ENCODE measurements at regions not wholly inside any gene's neighbourhood (a gene's known extent, or its start where the extent isn't known, plus 50 kb on each side); places are given as distances from the start of the nearest gene placed in this dataset.

- H3K27ac Mint-ChIP-seq, result no peak overlapping the region
- no peaks in the 10 kb centered on the region for H3K4me1 Mint-ChIP-seq
- Histone ChIP-seq H3K4me3 (ENCODE audit: control insufficient read depth in 1 of 2, extremely low read depth in 1 of 2, low read length in 1 of 2) (no peak overlapping the region), H3K9me3 (no peaks in the 10 kb centered on the region), H3K36me3 (ENCODE audit: control insufficient read depth in 2 of 2, extremely low read depth in 1 of 2, insufficient read depth in 1 of 2, low read length in 1 of 2) (no peaks in the 10 kb centered on the region), H3K4me1 (ENCODE audit: control insufficient read depth in 1 of 2, extremely low read depth in 1 of 2, insufficient read depth in 2 of 2, low read length in 2 of 2) (no peaks in the 10 kb centered on the region), H3K27ac (ENCODE audit: low read length) (no peak overlapping the region), H3K27me3 (replicated peaks in 1 of 2; ENCODE audit: control insufficient read depth in 2 of 2, extremely low read depth in 1 of 2, insufficient read depth in 2 of 2, low read length in 1 of 2) (no peaks in the 10 kb centered on the region)
- ChIA-PET POLR2A (no interaction called here), CTCF (no interaction called here)
- H3K9me3 Mint-ChIP-seq, result peaks cover 4 to 12% (median 8%) of the 10 kb centered on the region in 3 donors
- ATAC-seq (replicated peaks in 1 of 4) (no peak), DNase-seq (no peak)
- H3K36me3 Mint-ChIP-seq, result no peaks in the 10 kb centered on the region
- no peaks in the 10 kb centered on the region for H3K27me3 Mint-ChIP-seq
- no CpG with 5 or more reads among the region's 1 CpG for WGBS (ENCODE audit: insufficient coverage)
- no peak overlapping the region for H3K4me3 Mint-ChIP-seq
These were observed 675.4 kb downstream of the OTOL1 start for GRCh38 chr3:162171970-162172369.

- H3K4me1 ChIP-seq (ENCODE audit: control insufficient read depth in 1 of 2, extremely low read depth in 1 of 2, insufficient read depth in 2 of 2, low read length in 2 of 2), result no peaks in the 10 kb centered on the region
- H3K4me3 Mint-ChIP-seq, result no peak overlapping the region
- no peaks in the 10 kb centered on the region for H3K27me3 ChIP-seq (replicated peaks in 1 of 2; ENCODE audit: control insufficient read depth in 2 of 2, extremely low read depth in 1 of 2, insufficient read depth in 2 of 2, low read length in 1 of 2)
- 33% methylated on average over 1 of the region's 4 CpGs for WGBS (ENCODE audit: insufficient coverage)
- DNase-seq (no peak), ATAC-seq (replicated peaks in 1 of 4) (no peak)
- ChIA-PET CTCF (no interaction called here), POLR2A (no interaction called here)
- no peak overlapping the region for H3K4me3 ChIP-seq (ENCODE audit: control insufficient read depth in 1 of 2, extremely low read depth in 1 of 2, low read length in 1 of 2)
- no peaks in the 10 kb centered on the region for H3K4me1 Mint-ChIP-seq
- H3K27ac ChIP-seq (ENCODE audit: low read length), result no peak overlapping the region
- peaks cover 5 to 12% (median 12%) of the 10 kb centered on the region in 3 donors for H3K9me3 Mint-ChIP-seq
- no peaks in the 10 kb centered on the region for H3K36me3 ChIP-seq (ENCODE audit: control insufficient read depth in 2 of 2, extremely low read depth in 1 of 2, insufficient read depth in 1 of 2, low read length in 1 of 2)
- H3K27me3 Mint-ChIP-seq, result no peaks in the 10 kb centered on the region
- no peak overlapping the region for H3K27ac Mint-ChIP-seq
- H3K36me3 Mint-ChIP-seq, result no peaks in the 10 kb centered on the region
- no peaks in the 10 kb centered on the region for H3K9me3 ChIP-seq
These were observed 678.5 kb downstream of the OTOL1 start for GRCh38 chr3:162175145-162175544.

GRCh38 chr3:162175878-162176277 lies 679.3 kb downstream of the OTOL1 start:
- H3K9me3 ChIP-seq, result no peaks in the 10 kb centered on the region
- no peaks in the 10 kb centered on the region for H3K36me3 ChIP-seq (ENCODE audit: control insufficient read depth in 2 of 2, extremely low read depth in 1 of 2, insufficient read depth in 1 of 2, low read length in 1 of 2)
- ChIA-PET POLR2A (no interaction called here), CTCF (no interaction called here)
- H3K27me3 Mint-ChIP-seq, result no peaks in the 10 kb centered on the region
- DNase-seq (no peak), ATAC-seq (replicated peaks in 1 of 4) (no peak)
- H3K4me1 Mint-ChIP-seq, result no peaks in the 10 kb centered on the region
- WGBS (ENCODE audit: insufficient coverage), result 75% methylated on average over 1 of the region's 3 CpGs
- peaks cover 5 to 12% (median 8%) of the 10 kb centered on the region in 3 donors for H3K9me3 Mint-ChIP-seq
- H3K27me3 ChIP-seq (replicated peaks in 1 of 2; ENCODE audit: control insufficient read depth in 2 of 2, extremely low read depth in 1 of 2, insufficient read depth in 2 of 2, low read length in 1 of 2), result no peaks in the 10 kb centered on the region
- no peak overlapping the region for H3K27ac ChIP-seq (ENCODE audit: low read length)
- no peak overlapping the region for H3K4me3 ChIP-seq (ENCODE audit: control insufficient read depth in 1 of 2, extremely low read depth in 1 of 2, low read length in 1 of 2)
- H3K4me3 Mint-ChIP-seq, result no peak overlapping the region
- H3K27ac Mint-ChIP-seq, result no peak overlapping the region
- no peaks in the 10 kb centered on the region for H3K4me1 ChIP-seq (ENCODE audit: control insufficient read depth in 1 of 2, extremely low read depth in 1 of 2, insufficient read depth in 2 of 2, low read length in 2 of 2)
- H3K36me3 Mint-ChIP-seq, result no peaks in the 10 kb centered on the region

GRCh38 chr3:162183440-162183839 lies 686.8 kb downstream of the OTOL1 start:
- Mint-ChIP-seq H3K4me3 (no peak overlapping the region), H3K9me3 (peaks cover 9 to 16% (median 11%) of the 10 kb centered on the region in 3 donors), H3K36me3 (no peaks in the 10 kb centered on the region), H3K4me1 (no peaks in the 10 kb centered on the region), H3K27ac (no peak overlapping the region), H3K27me3 (no peaks in the 10 kb centered on the region)
- Histone ChIP-seq H3K9me3 (no peaks in the 10 kb centered on the region), H3K27ac (ENCODE audit: low read length) (no peak overlapping the region), H3K36me3 (ENCODE audit: control insufficient read depth in 2 of 2, extremely low read depth in 1 of 2, insufficient read depth in 1 of 2, low read length in 1 of 2) (no peaks in the 10 kb centered on the region), H3K4me3 (ENCODE audit: control insufficient read depth in 1 of 2, extremely low read depth in 1 of 2, low read length in 1 of 2) (no peak overlapping the region), H3K4me1 (ENCODE audit: control insufficient read depth in 1 of 2, extremely low read depth in 1 of 2, insufficient read depth in 2 of 2, low read length in 2 of 2) (no peaks in the 10 kb centered on the region), H3K27me3 (replicated peaks in 1 of 2; ENCODE audit: control insufficient read depth in 2 of 2, extremely low read depth in 1 of 2, insufficient read depth in 2 of 2, low read length in 1 of 2) (no peaks in the 10 kb centered on the region)
- WGBS (ENCODE audit: insufficient coverage), result no CpG with 5 or more reads among the region's 1 CpG
- DNase-seq (no peak), ATAC-seq (replicated peaks in 1 of 4) (no peak)
- ChIA-PET POLR2A (no interaction called here), CTCF (no interaction called here)

GRCh38 chr3:162192340-162193029 lies 695.9 kb downstream of the OTOL1 start:
- ATAC-seq (replicated peaks in 1 of 4), result no peak

GRCh38 chr3:162193148-162194095 lies 696.8 kb downstream of the OTOL1 start:
- Histone ChIP-seq H3K4me3 (ENCODE audit: control insufficient read depth in 1 of 2, extremely low read depth in 1 of 2, low read length in 1 of 2) (no peak overlapping the region), H3K9me3 (no peaks in the 10 kb centered on the region), H3K4me1 (ENCODE audit: control insufficient read depth in 1 of 2, extremely low read depth in 1 of 2, insufficient read depth in 2 of 2, low read length in 2 of 2) (no peaks in the 10 kb centered on the region), H3K36me3 (ENCODE audit: control insufficient read depth in 2 of 2, extremely low read depth in 1 of 2, insufficient read depth in 1 of 2, low read length in 1 of 2) (no peaks in the 10 kb centered on the region), H3K27me3 (replicated peaks in 1 of 2; ENCODE audit: control insufficient read depth in 2 of 2, extremely low read depth in 1 of 2, insufficient read depth in 2 of 2, low read length in 1 of 2) (no peaks in the 10 kb centered on the region), H3K27ac (ENCODE audit: low read length) (no peak overlapping the region)
- ATAC-seq (replicated peaks in 1 of 4) (no peak), DNase-seq (no peak)
- Mint-ChIP-seq H3K27ac (no peak overlapping the region), H3K9me3 (peaks cover 5 to 21% (median 7%) of the 10 kb centered on the region in 3 donors), H3K4me3 (no peak overlapping the region), H3K27me3 (no peaks in the 10 kb centered on the region), H3K36me3 (no peaks in the 10 kb centered on the region), H3K4me1 (no peaks in the 10 kb centered on the region)
- CTCF ChIA-PET, result no interaction called here
- POLR2A ChIA-PET, result no interaction called here
- no CpG with 5 or more reads among the region's 4 CpGs for WGBS (ENCODE audit: insufficient coverage)

More at GRCh38 chr3:162192340-162193029, 695.9 kb downstream of the OTOL1 start:
- no peak overlapping the region for H3K27ac ChIP-seq (ENCODE audit: low read length)
- DNase-seq, result no peak
- WGBS (ENCODE audit: insufficient coverage), result no CpG with 5 or more reads among the region's 1 CpG
- H3K36me3 Mint-ChIP-seq, result no peaks in the 10 kb centered on the region
- H3K27ac Mint-ChIP-seq, result no peak overlapping the region
- H3K27me3 Mint-ChIP-seq, result no peaks in the 10 kb centered on the region
- ChIA-PET CTCF (interaction anchor here in 1 of 2 donors (0.9 kb wide), 1 partner anchor 15 kb away, joined by 3 read pairs; no protein-coding TSS in a partner anchor), POLR2A (no interaction called here)
- H3K9me3 ChIP-seq, result no peaks in the 10 kb centered on the region
- H3K4me3 Mint-ChIP-seq, result no peak overlapping the region
- no peak overlapping the region for H3K4me3 ChIP-seq (ENCODE audit: control insufficient read depth in 1 of 2, extremely low read depth in 1 of 2, low read length in 1 of 2)
- H3K27me3 ChIP-seq (replicated peaks in 1 of 2; ENCODE audit: control insufficient read depth in 2 of 2, extremely low read depth in 1 of 2, insufficient read depth in 2 of 2, low read length in 1 of 2), result no peaks in the 10 kb centered on the region
- no peaks in the 10 kb centered on the region for H3K36me3 ChIP-seq (ENCODE audit: control insufficient read depth in 2 of 2, extremely low read depth in 1 of 2, insufficient read depth in 1 of 2, low read length in 1 of 2)
- H3K9me3 Mint-ChIP-seq, result peaks cover 5 to 21% (median 7%) of the 10 kb centered on the region in 3 donors
- H3K4me1 ChIP-seq (ENCODE audit: control insufficient read depth in 1 of 2, extremely low read depth in 1 of 2, insufficient read depth in 2 of 2, low read length in 2 of 2), result no peaks in the 10 kb centered on the region
- no peaks in the 10 kb centered on the region for H3K4me1 Mint-ChIP-seq

Measured in T-cell (primary cell).